H1 (cell line): ENCODE measurements at regions not wholly inside any gene's neighbourhood (a gene's known extent, or its start where the extent isn't known, plus 50 kb on each side); places are given as distances from the start of the nearest gene placed in this dataset.

Source experiments
- ASH2L ChIP-seq: fragments of 200-600, 300-600 bp; sonication (generic); IDR thresholded peaks from one replicate; pipeline ENCODE4 v1.7.1; 2017; ENCODE audit warnings: low read length
- E2F6 ChIP-seq: IDR thresholded peaks from 2 replicates; pipeline ENCODE4 v1.6.1; 2012; ENCODE audit warnings: inconsistent platforms
- KDM4A ChIP-seq: IDR thresholded peaks from one replicate; pipeline ENCODE4 v1.7.1; 2012; ENCODE audit warnings: low read depth, mild to moderate bottlenecking, moderate library complexity, low read length, inconsistent platforms; ENCODE audit not compliant: severe bottlenecking
- TF ChIP-seq, protein P1 (sequence below), 3 experiments: IDR thresholded peaks; 1 replicate in 2 of 3; 2 replicates in 1 of 3; pipeline versions ENCODE4 v1.5.1 to v1.6.1; 2011; ENCODE audit warnings: low read length in 3 of 3, mild to moderate bottlenecking in 3 of 3, inconsistent platforms in 2 of 3, low read depth in 1 of 3, moderate library complexity in 1 of 3; ENCODE audit not compliant: insufficient read depth in 1 of 3; ENCODE audit errors: control extremely low read depth in 1 of 3

GRCh38 chr5:53425687-53426511 is 54.5 kb upstream of the FST start (continued):
- TF ChIP-seq E2F6, result 0 out of 2 replicates have a peak, but pooled peaks have one; percentile 5
- peak; percentile 73 for TF ChIP-seq ASH2L
- TF ChIP-seq, protein P1, sequence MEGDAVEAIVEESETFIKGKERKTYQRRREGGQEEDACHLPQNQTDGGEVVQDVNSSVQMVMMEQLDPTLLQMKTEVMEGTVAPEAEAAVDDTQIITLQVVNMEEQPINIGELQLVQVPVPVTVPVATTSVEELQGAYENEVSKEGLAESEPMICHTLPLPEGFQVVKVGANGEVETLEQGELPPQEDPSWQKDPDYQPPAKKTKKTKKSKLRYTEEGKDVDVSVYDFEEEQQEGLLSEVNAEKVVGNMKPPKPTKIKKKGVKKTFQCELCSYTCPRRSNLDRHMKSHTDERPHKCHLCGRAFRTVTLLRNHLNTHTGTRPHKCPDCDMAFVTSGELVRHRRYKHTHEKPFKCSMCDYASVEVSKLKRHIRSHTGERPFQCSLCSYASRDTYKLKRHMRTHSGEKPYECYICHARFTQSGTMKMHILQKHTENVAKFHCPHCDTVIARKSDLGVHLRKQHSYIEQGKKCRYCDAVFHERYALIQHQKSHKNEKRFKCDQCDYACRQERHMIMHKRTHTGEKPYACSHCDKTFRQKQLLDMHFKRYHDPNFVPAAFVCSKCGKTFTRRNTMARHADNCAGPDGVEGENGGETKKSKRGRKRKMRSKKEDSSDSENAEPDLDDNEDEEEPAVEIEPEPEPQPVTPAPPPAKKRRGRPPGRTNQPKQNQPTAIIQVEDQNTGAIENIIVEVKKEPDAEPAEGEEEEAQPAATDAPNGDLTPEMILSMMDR (IDR thresholded peaks at IDR 0.05; ENCODE audit: control extremely low read depth in 1 of 3, insufficient read depth in 1 of 3, low read depth in 1 of 3, low read length in 3 of 3), result peak; percentile 53 to 67 (median 66)
- TF ChIP-seq KDM4A, result no peak
